Right lobe of liver (tissue), 6 donors: ENCODE measurements at regions not wholly inside any gene's neighbourhood (a gene's known extent, or its start where the extent isn't known, plus 50 kb on each side); places are given as distances from the start of the nearest gene placed in this dataset.

ENCODE experiments used
- ATAC-seq, 4 donors: fragments of 200-7000 bp; cut with Tn5 transposase; one replicate each; pipeline ENCODE4 v1.9.1; 2020; ENCODE audit warnings: mild to moderate bottlenecking in 4 of 4, moderate library complexity in 4 of 4
- DNase-seq, 3 donors: peaks; one replicate each; pipeline ENCODE4 v3.0.0-alpha.2; 2020
- H3K27ac ChIP-seq, 3 donors: fragments of 200-600 bp; one replicate each; pipeline ENCODE4 v1.8.0; 2022
- H3K27me3 ChIP-seq, 2 donors: fragments of 200-600 bp; one replicate each; pipeline ENCODE4 v1.8.0; 2022
- H3K36me3 ChIP-seq, 4 donors: fragments of 200-600 bp; sonication (generic) in 1 of 4; one replicate each; pipeline versions ENCODE4 v1.5.1 to v1.8.0; 2017 to 2022; ENCODE audit warnings: control low read depth in 1 of 4
- H3K4me1 ChIP-seq, 4 donors: fragments of 200-600 bp; sonication (generic) in 1 of 4; one replicate each; pipeline versions ENCODE4 v1.5.1 to v1.8.0; 2017 to 2022; ENCODE audit warnings: control low read depth in 1 of 4
- H3K4me3 ChIP-seq, 3 donors: fragments of 200-600 bp; one replicate each; pipeline ENCODE4 v1.8.0; 2022
- H3K9me3 ChIP-seq, 4 donors: fragments of 200-600 bp; sonication (generic) in 1 of 4; one replicate each; pipeline versions ENCODE4 v1.5.1 to v1.8.0; 2017 to 2022; ENCODE audit warnings: control low read depth in 1 of 4
- POLR2A ChIP-seq: fragments of 450-650 bp; IDR thresholded peaks from one replicate; pipeline ENCODE4 v1.6.1; 2017; ENCODE audit warnings: antibody characterized with exemption, mild to moderate bottlenecking
- WGBS: methylation state at CpG from one replicate; pipeline ENCODE4 v1.1.6; 2018; ENCODE audit warnings: low coverage, low lambda C conversion rate; ENCODE audit not compliant: insufficient coverage; ENCODE audit errors: missing lambda C conversion rate; 5-methylcytosine and 5-hydroxymethylcytosine counted together
- intact Hi-C, 2 donors: fragments of 100-400 bp; cut with DNase I; formaldehyde crosslinking; loops; one replicate each; pipeline versions ENCODE4 v1.11.2 to v1.14.1; 2022
- TF ChIP-seq, protein P1 (sequence below), 4 donors: fragments of 200-600 bp in 3 of 4; fragments of 450-650 bp in 1 of 4; IDR thresholded peaks; one replicate each; pipeline versions ENCODE4 v1.5.1 to v1.8.0; 2016 to 2022; ENCODE audit warnings: antibody characterized with exemption in 4 of 4, mild to moderate bottlenecking in 2 of 4
- donor health status: DM: no; HTN: yes; CAD: no.
- donor health status: DM: no; HTN: no; CAD: no.
- donor health status: DM: no; HTN: no; CAD: no.
- donor health status: DM: no; HTN: yes; CAD: no.
- donor health status: DM: no; HTN: yes; CAD: no.

DNA sequence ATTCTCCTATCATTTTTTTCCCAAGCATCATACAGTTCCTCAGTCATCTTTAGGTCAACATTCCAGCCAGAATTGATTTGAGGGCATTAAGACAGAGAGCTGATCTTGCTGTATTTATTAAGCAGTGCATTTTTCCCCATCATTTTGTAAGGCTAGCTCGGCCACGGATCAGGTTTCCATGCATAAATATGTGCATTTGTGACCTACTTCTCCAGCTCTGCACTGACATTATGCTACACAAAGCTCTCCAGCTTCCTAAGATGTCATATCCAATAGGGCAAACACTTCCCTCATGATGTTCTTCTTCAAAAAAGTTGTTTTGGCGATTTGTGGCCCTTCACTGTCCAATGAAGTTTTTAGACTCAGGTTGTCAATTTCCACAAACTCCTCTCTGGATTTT lies 202.6 kb downstream of the C7orf25 start:
- no peak overlapping the region for H3K27ac ChIP-seq
- ATAC-seq (no peak), DNase-seq (no peak)
- 67% methylated on average over 3 of the region's 3 CpGs for WGBS
- intact Hi-C loops, result no loop called here
- H3K27me3 ChIP-seq, result no peaks in the 10 kb centered on the region
- no peaks in the 10 kb centered on the region for H3K36me3 ChIP-seq
- no peak overlapping the region for H3K4me3 ChIP-seq
- no peaks in the 10 kb centered on the region for H3K9me3 ChIP-seq
- TF ChIP-seq, protein P1, sequence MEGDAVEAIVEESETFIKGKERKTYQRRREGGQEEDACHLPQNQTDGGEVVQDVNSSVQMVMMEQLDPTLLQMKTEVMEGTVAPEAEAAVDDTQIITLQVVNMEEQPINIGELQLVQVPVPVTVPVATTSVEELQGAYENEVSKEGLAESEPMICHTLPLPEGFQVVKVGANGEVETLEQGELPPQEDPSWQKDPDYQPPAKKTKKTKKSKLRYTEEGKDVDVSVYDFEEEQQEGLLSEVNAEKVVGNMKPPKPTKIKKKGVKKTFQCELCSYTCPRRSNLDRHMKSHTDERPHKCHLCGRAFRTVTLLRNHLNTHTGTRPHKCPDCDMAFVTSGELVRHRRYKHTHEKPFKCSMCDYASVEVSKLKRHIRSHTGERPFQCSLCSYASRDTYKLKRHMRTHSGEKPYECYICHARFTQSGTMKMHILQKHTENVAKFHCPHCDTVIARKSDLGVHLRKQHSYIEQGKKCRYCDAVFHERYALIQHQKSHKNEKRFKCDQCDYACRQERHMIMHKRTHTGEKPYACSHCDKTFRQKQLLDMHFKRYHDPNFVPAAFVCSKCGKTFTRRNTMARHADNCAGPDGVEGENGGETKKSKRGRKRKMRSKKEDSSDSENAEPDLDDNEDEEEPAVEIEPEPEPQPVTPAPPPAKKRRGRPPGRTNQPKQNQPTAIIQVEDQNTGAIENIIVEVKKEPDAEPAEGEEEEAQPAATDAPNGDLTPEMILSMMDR (IDR thresholded peaks at IDR 0.05), result no peak
- TF ChIP-seq POLR2A, result no peak
- H3K4me1 ChIP-seq, result no peaks in the 10 kb centered on the region

DNA sequence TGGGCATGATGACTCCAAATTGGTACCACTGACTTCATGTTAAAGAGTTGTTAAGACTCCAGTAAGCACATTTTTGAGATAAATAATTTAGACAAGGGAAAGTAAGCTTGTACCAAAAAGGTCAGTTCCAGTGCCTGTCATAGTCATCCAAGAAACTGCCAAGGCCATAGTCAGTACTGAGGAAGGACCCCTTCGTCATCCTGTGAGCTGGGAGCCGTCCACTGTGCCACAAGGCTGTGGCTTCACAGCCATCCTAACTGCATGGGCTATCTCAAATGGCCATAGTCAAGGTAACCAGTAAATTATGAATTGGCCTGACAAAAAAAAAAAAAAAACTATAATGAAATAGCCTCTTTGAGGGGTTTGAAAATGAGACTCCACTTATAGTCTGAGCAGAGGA lies 207.2 kb downstream of the C7orf25 start:
- intact Hi-C loops, result no loop called here
- no peaks in the 10 kb centered on the region for H3K36me3 ChIP-seq
- no peak overlapping the region for H3K27ac ChIP-seq
- DNase-seq (no peak), ATAC-seq (no peak)
- H3K4me1 ChIP-seq, result no peaks in the 10 kb centered on the region
- TF ChIP-seq, protein P1 (IDR thresholded peaks at IDR 0.05), result no peak
- TF ChIP-seq POLR2A, result no peak
- no peaks in the 10 kb centered on the region for H3K9me3 ChIP-seq
- WGBS, result 37% methylated on average over 2 of the region's 2 CpGs
- no peaks in the 10 kb centered on the region for H3K27me3 ChIP-seq
- H3K4me3 ChIP-seq, result no peak overlapping the region

DNA sequence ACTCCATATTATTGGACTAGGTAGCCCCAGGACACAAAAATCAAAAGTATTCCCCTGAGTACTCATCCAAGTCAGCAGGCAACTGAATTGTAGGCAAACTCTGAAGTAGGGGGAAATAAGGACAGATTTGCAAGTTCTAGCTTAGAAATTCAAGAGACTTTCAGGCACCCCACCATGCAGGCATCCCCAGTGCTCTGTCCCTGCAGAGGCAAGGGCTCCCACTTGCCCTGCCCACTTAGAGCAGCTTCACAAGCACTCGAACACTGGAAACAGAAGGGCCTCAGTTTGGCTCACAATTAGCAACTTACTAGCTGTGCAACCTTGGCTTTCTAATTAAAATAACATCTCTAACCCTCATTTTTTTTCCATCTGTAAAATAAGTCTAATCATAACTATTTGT lies 209.2 kb downstream of the C7orf25 start:
- no peak overlapping the region for H3K27ac ChIP-seq
- no peak for ATAC-seq
- no peaks in the 10 kb centered on the region for H3K36me3 ChIP-seq
- no peaks in the 10 kb centered on the region for H3K4me1 ChIP-seq
- no peak overlapping the region for H3K4me3 ChIP-seq
- H3K27me3 ChIP-seq, result no peaks in the 10 kb centered on the region
- no peaks in the 10 kb centered on the region for H3K9me3 ChIP-seq
- no peak for TF ChIP-seq POLR2A
- TF ChIP-seq, protein P1 (IDR thresholded peaks at IDR 0.05), result no peak
- intact Hi-C loops, result no loop called here
- no peak for DNase-seq
- 70% methylated on average over 1 of the region's 1 CpG for WGBS

DNA sequence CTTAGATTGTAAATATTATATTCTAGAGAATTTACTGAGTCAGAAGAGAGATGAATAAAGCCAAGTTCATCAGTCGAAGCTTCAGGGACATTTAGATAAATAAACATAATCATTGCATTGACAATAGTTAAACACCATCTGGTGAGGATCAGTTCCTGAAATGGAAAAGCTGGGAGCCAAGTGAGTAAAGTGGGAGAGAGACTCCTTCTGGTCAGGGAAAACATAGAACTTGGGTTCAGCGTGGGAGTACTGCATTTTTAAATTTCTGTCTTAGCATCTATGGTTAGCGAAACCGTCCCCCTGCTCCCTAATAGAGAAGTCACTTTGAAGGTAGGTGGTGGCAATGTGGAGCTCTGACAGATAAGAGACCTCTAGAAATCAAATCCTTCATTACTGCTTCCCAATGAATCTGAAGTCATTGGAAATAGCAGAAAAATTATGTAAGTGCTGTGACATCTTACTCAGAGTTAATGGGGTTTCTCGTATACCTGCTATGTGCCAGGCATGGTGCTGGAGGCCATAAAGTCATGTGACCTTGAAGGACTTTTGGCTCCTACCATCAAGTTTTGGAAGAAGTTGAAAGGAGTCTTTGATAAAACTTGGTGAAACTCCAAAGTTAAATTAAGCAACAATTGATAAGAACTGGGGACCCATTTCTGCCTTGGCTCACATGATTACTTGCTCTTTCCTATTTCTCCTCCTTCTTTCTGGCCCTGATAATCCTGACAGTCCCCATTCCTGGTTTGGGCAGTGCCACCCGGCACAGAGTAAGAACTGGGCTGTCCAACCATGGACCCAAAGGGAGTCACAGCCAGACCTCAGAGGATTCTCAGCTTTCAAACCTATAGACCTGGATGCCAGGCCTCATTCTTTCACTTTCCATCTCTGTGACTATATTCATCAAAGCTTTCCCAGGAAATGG lies 211.2 kb downstream of the C7orf25 start:
- 71% methylated on average over 5 of the region's 6 CpGs for WGBS
- no peak overlapping the region for H3K27ac ChIP-seq
- no peak for ATAC-seq
- H3K36me3 ChIP-seq, result no peaks in the 10 kb centered on the region
- intact Hi-C loops, result no loop called here
- H3K9me3 ChIP-seq, result no peaks in the 10 kb centered on the region
- TF ChIP-seq POLR2A, result no peak
- TF ChIP-seq, protein P1 (IDR thresholded peaks at IDR 0.05), result no peak
- no peaks in the 10 kb centered on the region for H3K4me1 ChIP-seq
- H3K4me3 ChIP-seq, result no peak overlapping the region
- DNase-seq, result no peak
- H3K27me3 ChIP-seq, result no peaks in the 10 kb centered on the region
